ENCODE measurements at regions not wholly inside any gene's neighbourhood (a gene's known extent, or its start where the extent isn't known, plus 50 kb on each side); places are given as distances from the start of the nearest gene placed in this dataset.
"Not testable (repeated sequence)": the region's sequence is repeated elsewhere in the genome, so short reads cannot be mapped to it uniquely, and the experiment has no call there.

DNA sequence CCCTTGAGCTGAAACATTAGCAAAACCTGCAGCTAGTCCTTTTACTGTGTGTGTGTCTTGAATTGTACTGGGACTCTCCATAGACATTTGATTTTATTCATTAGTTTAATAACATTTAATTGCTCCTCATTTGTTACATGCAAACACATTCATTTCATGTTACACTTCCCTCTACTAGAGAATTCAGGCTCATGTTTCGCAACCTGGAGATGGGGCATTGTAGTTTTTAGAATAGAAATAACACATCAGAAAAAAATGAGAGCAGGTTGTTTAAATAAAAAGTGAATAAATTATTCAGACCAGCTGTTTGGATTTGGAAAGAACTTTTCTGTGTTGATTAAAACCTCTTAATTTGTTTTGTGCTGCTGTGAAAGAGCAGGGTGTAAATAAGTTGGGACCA lies 243.9 kb downstream of the ETV1 start:
- H3K36me3 Mint-ChIP-seq: no peaks in the 10 kb centered on the region
- Histone ChIP-seq H3K4me1 (ENCODE audit: control insufficient read depth in 2 of 2, insufficient read depth in 2 of 2, low read length in 2 of 2) (no peaks in the 10 kb centered on the region), H3K4me3 (ENCODE audit: low read length) (no peak overlapping the region), H3K36me3 (ENCODE audit: control insufficient read depth in 2 of 3, insufficient read depth in 3 of 3, low read length in 3 of 3) (no peaks in the 10 kb centered on the region), H3K9me3 (ENCODE audit: control insufficient read depth in 2 of 3, low read length in 3 of 3) (no peaks in the 10 kb centered on the region), H3K27me3 (ENCODE audit: control insufficient read depth in 2 of 2, insufficient read depth in 2 of 2, low read length in 2 of 2) (no peaks in the 10 kb centered on the region), H3K27ac (ENCODE audit: low read depth, low read length) (no peak overlapping the region)
- POLR2A ChIA-PET: no interaction called here
- intact Hi-C loops (cut with micrococcal nuclease): loop anchor here in 1 of 2 donors (10.0 kb wide), 2 partner anchors 451 to 1111 kb away; no protein-coding TSS in a partner anchor
- no peak for DNase-seq
- H3K4me1 Mint-ChIP-seq: no peaks in the 10 kb centered on the region
- no peak overlapping the region for H3K4me3 Mint-ChIP-seq
- CTCF ChIA-PET: no interaction called here
- no peak overlapping the region for H3K27ac Mint-ChIP-seq
- no peaks in the 10 kb centered on the region for H3K27me3 Mint-ChIP-seq
- H3K9me3 Mint-ChIP-seq: no peaks in the 10 kb centered on the region
- no peak for ATAC-seq

DNA sequence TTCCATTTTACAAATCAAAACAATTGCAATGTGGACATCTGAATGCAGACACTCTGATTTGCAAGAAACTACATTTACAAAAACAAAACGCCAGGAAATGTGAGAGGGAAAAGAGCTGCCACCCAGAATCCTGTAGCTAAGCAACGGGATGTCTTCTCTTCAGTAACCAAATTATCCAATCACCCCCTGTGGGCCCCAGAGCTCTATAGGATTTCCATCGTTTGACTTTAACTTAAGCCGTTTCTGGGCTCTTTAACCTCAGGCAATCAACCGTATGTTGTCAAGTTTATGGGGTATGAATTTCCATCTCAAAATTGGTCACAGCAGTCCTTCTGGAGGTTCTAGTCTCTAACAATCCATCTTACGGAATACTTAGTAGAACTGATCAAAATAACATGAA lies 240.5 kb downstream of the ETV1 start:
- Mint-ChIP-seq H3K4me3 (no peak overlapping the region), H3K9me3 (peaks cover 0 to 6% (median 0%) of the 10 kb centered on the region in 11 donors), H3K36me3 (no peaks in the 10 kb centered on the region), H3K27me3 (no peaks in the 10 kb centered on the region), H3K27ac (no peak overlapping the region), H3K4me1 (no peaks in the 10 kb centered on the region)
- no peaks in the 10 kb centered on the region for H3K36me3 ChIP-seq (ENCODE audit: control insufficient read depth in 2 of 3, insufficient read depth in 3 of 3, low read length in 3 of 3)
- POLR2A ChIA-PET: no interaction called here
- CTCF ChIA-PET: no interaction called here
- H3K27ac ChIP-seq (ENCODE audit: low read depth, low read length): no peak overlapping the region
- H3K27me3 ChIP-seq (ENCODE audit: control insufficient read depth in 2 of 2, insufficient read depth in 2 of 2, low read length in 2 of 2): no peaks in the 10 kb centered on the region
- no peak for ATAC-seq
- DNase-seq: no peak
- no peak overlapping the region for H3K4me3 ChIP-seq (ENCODE audit: low read length)
- intact Hi-C loops (cut with micrococcal nuclease): loop anchor here in 1 of 2 donors (10.0 kb wide), 2 partner anchors 454 to 1114 kb away; no protein-coding TSS in a partner anchor
- no peaks in the 10 kb centered on the region for H3K4me1 ChIP-seq (ENCODE audit: control insufficient read depth in 2 of 2, insufficient read depth in 2 of 2, low read length in 2 of 2)
- H3K9me3 ChIP-seq (ENCODE audit: control insufficient read depth in 2 of 3, low read length in 3 of 3): no peaks in the 10 kb centered on the region

DNA sequence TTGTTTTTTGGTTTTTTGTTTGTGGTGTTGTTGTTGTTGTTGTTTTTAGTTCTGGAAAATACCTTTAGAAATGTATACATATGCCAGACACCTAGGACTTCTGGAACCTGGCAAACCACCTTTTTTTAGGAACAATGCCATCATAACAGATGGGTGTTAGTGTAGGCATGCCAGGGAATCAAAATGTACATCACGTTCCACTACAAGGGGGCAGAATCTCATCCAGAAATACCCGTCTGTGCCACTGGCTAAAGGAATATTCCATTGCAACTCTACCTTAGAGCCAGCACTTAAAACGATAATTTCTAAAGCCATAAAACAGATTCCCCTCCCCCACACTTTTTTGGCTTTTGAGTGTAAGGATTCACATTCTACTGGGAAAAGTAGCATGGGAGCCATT lies 239.8 kb downstream of the ETV1 start:
- no peaks in the 10 kb centered on the region for H3K4me1 ChIP-seq (ENCODE audit: control insufficient read depth in 2 of 2, insufficient read depth in 2 of 2, low read length in 2 of 2)
- H3K27ac ChIP-seq (ENCODE audit: low read depth, low read length): no peak overlapping the region
- no peak for DNase-seq
- intact Hi-C loops (cut with micrococcal nuclease): loop anchor here in 1 of 2 donors (10.0 kb wide), 2 partner anchors 455 to 1115 kb away; no protein-coding TSS in a partner anchor
- CTCF ChIA-PET: interaction anchor here (0.7 kb wide), 1 partner anchor 1678 kb away, joined by 3 read pairs; no protein-coding TSS in a partner anchor
- Mint-ChIP-seq H3K9me3 (peaks cover 0 to 6% (median 0%) of the 10 kb centered on the region in 11 donors), H3K27ac (no peak overlapping the region), H3K36me3 (no peaks in the 10 kb centered on the region), H3K27me3 (no peaks in the 10 kb centered on the region), H3K4me1 (no peaks in the 10 kb centered on the region), H3K4me3 (no peak overlapping the region)
- POLR2A ChIA-PET: no interaction called here
- ATAC-seq: no peak
- H3K4me3 ChIP-seq (ENCODE audit: low read length): no peak overlapping the region
- H3K27me3 ChIP-seq (ENCODE audit: control insufficient read depth in 2 of 2, insufficient read depth in 2 of 2, low read length in 2 of 2): no peaks in the 10 kb centered on the region
- no peaks in the 10 kb centered on the region for H3K36me3 ChIP-seq (ENCODE audit: control insufficient read depth in 2 of 3, insufficient read depth in 3 of 3, low read length in 3 of 3)
- no peaks in the 10 kb centered on the region for H3K9me3 ChIP-seq (ENCODE audit: control insufficient read depth in 2 of 3, low read length in 3 of 3)

DNA sequence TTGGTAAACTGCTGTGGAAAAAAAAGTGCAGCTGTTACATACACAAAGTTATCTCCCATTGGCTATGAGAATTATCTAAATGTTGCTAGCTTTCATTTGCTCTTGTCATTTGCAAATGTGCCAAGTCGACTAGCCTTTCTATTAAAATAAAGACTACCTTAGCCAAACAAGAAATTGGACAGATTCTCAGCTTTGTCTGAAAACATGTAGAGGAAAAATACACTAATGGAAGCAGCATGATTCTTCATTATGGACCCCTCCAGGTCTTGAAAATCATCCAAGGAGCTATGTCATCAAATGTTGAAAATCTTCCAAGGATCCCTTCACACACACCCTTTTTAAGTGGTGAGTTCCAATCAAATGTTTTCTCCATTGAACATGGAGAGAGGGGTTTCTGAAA lies 237.7 kb downstream of the ETV1 start:
- H3K9me3 Mint-ChIP-seq: peaks cover 0 to 6% (median 0%) of the 10 kb centered on the region in 11 donors

GRCh38 chr7:13757841-13758240 lies 231.6 kb downstream of the ETV1 start:
- Mint-ChIP-seq H3K9me3 (peaks cover 0 to 6% (median 0%) of the 10 kb centered on the region in 11 donors), H3K27ac (no peak overlapping the region), H3K4me1 (no peaks in the 10 kb centered on the region), H3K27me3 (no peaks in the 10 kb centered on the region), H3K4me3 (no peak overlapping the region), H3K36me3 (no peaks in the 10 kb centered on the region)
- POLR2A ChIA-PET: no interaction called here
- no peak overlapping the region for H3K27ac ChIP-seq (ENCODE audit: low read depth, low read length)
- intact Hi-C loops (cut with micrococcal nuclease): loop anchor here in 1 of 2 donors (5.0 kb wide), 1 partner anchor 51 kb away; no protein-coding TSS in a partner anchor
- no peaks in the 10 kb centered on the region for H3K4me1 ChIP-seq (ENCODE audit: control insufficient read depth in 2 of 2, insufficient read depth in 2 of 2, low read length in 2 of 2)
- no peak for ATAC-seq
- no peaks in the 10 kb centered on the region for H3K9me3 ChIP-seq (ENCODE audit: control insufficient read depth in 2 of 3, low read length in 3 of 3)
- no peaks in the 10 kb centered on the region for H3K36me3 ChIP-seq (ENCODE audit: control insufficient read depth in 2 of 3, insufficient read depth in 3 of 3, low read length in 3 of 3)
- H3K4me3 ChIP-seq (ENCODE audit: low read length): no peak overlapping the region
- no peaks in the 10 kb centered on the region for H3K27me3 ChIP-seq (ENCODE audit: control insufficient read depth in 2 of 2, insufficient read depth in 2 of 2, low read length in 2 of 2)
- no peak for DNase-seq
- CTCF ChIA-PET: no interaction called here

More for the DNA sequence above, 237.7 kb downstream of the ETV1 start:
- H3K36me3 Mint-ChIP-seq: no peaks in the 10 kb centered on the region
- Histone ChIP-seq H3K36me3 (ENCODE audit: control insufficient read depth in 2 of 3, insufficient read depth in 3 of 3, low read length in 3 of 3) (no peaks in the 10 kb centered on the region), H3K9me3 (ENCODE audit: control insufficient read depth in 2 of 3, low read length in 3 of 3) (no peaks in the 10 kb centered on the region), H3K4me3 (ENCODE audit: low read length) (no peak overlapping the region), H3K27me3 (ENCODE audit: control insufficient read depth in 2 of 2, insufficient read depth in 2 of 2, low read length in 2 of 2) (no peaks in the 10 kb centered on the region), H3K4me1 (ENCODE audit: control insufficient read depth in 2 of 2, insufficient read depth in 2 of 2, low read length in 2 of 2) (no peaks in the 10 kb centered on the region), H3K27ac (ENCODE audit: low read depth, low read length) (no peak overlapping the region)
- no peaks in the 10 kb centered on the region for H3K27me3 Mint-ChIP-seq
- intact Hi-C loops (cut with micrococcal nuclease): no loop called here
- POLR2A ChIA-PET: no interaction called here
- no peak overlapping the region for H3K27ac Mint-ChIP-seq
- no peak for DNase-seq
- H3K4me3 Mint-ChIP-seq: no peak overlapping the region
- H3K4me1 Mint-ChIP-seq: no peaks in the 10 kb centered on the region
- CTCF ChIA-PET: no interaction called here
- ATAC-seq: no peak

DNA sequence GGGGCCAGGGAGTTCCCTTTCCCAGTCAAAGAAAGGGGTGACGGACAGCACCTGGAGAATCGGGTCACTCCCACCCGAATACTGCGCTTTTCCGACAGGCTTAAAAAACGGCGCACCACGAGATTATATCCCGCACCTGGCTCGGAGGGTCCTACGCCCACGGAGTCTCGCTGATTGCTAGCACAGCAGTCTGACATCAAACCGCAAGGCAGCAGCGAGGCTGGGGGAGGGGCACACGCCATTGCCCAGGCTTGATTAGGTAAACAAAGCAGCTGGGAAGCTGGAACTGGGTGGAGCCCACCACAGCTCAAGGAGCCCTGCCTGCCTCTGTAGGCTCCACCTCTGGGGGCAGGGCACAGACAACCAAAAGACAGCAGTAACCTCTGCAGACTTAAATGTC lies 223.6 kb downstream of the ETV1 start:
- H3K4me3 Mint-ChIP-seq, ATAC-seq, POLR2A ChIA-PET: not testable (repeated sequence)

GRCh38 chr7:13770305-13770704 lies 219.2 kb downstream of the ETV1 start:
- no peaks in the 10 kb centered on the region for H3K4me1 ChIP-seq (ENCODE audit: control insufficient read depth in 2 of 2, insufficient read depth in 2 of 2, low read length in 2 of 2)
- Mint-ChIP-seq H3K27me3 (no peaks in the 10 kb centered on the region), H3K9me3 (peaks cover 0 to 5% (median 3%) of the 10 kb centered on the region in 11 donors), H3K4me3 (no peak overlapping the region), H3K36me3 (peaks cover 0 to 4% (median 0%) of the 10 kb centered on the region in 5 donors), H3K4me1 (no peaks in the 10 kb centered on the region), H3K27ac (no peak overlapping the region)
- intact Hi-C loops (cut with micrococcal nuclease): no loop called here
- H3K36me3 ChIP-seq (ENCODE audit: control insufficient read depth in 2 of 3, insufficient read depth in 3 of 3, low read length in 3 of 3): no peaks in the 10 kb centered on the region
- H3K27ac ChIP-seq (ENCODE audit: low read depth, low read length): no peak overlapping the region
- ChIA-PET POLR2A (no interaction called here), CTCF (no interaction called here)
- H3K9me3 ChIP-seq (ENCODE audit: control insufficient read depth in 2 of 3, low read length in 3 of 3): no peaks in the 10 kb centered on the region
- DNase-seq (no peak), ATAC-seq (no peak)
- no peaks in the 10 kb centered on the region for H3K27me3 ChIP-seq (ENCODE audit: control insufficient read depth in 2 of 2, insufficient read depth in 2 of 2, low read length in 2 of 2)
- no peak overlapping the region for H3K4me3 ChIP-seq (ENCODE audit: low read length)

More for the DNA sequence above, 223.6 kb downstream of the ETV1 start:
- H3K36me3 ChIP-seq (ENCODE audit: control insufficient read depth in 2 of 3, insufficient read depth in 3 of 3, low read length in 3 of 3); H3K27ac ChIP-seq (ENCODE audit: low read depth, low read length); H3K27ac Mint-ChIP-seq; H3K4me3 ChIP-seq (ENCODE audit: low read length); H3K27me3 Mint-ChIP-seq; H3K9me3 ChIP-seq (ENCODE audit: control insufficient read depth in 2 of 3, low read length in 3 of 3); H3K27me3 ChIP-seq (ENCODE audit: control insufficient read depth in 2 of 2, insufficient read depth in 2 of 2, low read length in 2 of 2); H3K36me3 Mint-ChIP-seq; H3K4me1 Mint-ChIP-seq; DNase-seq; H3K9me3 Mint-ChIP-seq; intact Hi-C loops (cut with micrococcal nuclease); CTCF ChIA-PET; H3K4me1 ChIP-seq (ENCODE audit: control insufficient read depth in 2 of 2, insufficient read depth in 2 of 2, low read length in 2 of 2): not testable (repeated sequence)
